Germinal center (tissue), 1 donor: ENCODE measurements at regions not wholly inside any gene's neighbourhood (a gene's known extent, or its start where the extent isn't known, plus 50 kb on each side); places are given as distances from the start of the nearest gene placed in this dataset.

Experiments used
- DNase-seq: peaks from one replicate; pipeline ENCODE4 v3.0.0; 2012; ENCODE audit warnings: mixed read lengths, low spot score

DNA sequence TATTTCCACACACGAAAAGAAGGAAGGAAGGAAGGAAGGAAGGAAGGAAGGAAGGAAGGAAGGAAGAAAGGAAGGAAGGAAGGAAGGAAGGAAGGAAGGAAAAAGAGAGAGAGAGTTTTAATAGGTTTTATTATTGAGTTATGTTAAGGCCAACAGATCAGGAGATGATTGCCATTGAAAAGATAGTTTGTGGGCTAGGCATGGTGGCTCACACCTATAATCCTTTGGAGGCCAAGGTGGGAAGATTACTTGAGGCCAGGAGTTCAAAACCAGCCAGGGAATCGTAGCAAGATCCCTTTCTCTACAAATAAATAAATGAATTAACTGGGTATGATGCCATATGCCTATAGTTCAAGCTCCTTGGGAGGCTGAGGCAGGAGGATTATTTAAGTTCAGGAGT lies 877.2 kb downstream of the TLE4 start:
- DNase-seq = no peak

DNA sequence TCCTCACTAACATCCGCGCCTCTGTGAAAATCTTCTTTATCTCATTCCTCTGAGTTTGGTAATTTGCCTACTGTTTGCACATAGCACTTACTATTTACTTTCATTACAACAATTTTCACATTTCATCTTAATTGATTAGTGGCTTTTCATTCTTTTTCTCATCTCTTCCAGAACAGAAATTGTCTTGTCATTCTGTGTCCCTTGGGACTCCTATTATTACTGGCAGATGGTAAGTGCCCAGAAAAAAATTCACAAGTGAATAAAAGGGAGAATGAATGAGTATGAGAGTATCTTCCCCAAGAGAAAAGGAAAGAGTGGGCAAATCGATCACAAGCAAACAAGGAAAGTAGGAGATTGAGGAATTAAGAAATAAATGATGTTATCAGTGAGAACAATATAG lies 876.1 kb downstream of the TLE4 start:
- DNase-seq = no peak

DNA sequence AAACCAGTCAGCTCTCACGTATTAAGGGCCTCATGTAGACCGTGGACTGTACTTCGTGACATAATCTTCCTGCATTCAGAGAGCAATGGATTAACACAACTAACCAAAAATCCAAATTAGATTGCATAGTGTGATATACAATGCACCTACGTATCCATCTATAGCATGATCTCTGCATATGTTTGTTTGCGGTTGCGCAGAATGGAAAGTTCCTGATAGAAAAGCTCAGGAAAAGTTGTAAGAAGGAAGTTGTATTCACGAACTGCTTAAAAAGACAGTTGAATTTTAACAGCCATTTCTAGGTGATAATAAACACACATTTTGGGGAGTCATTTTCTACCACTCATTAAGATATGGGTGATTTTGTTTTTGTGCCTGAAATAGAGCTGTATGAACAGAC lies 869.0 kb downstream of the TLE4 start:
- no peak for DNase-seq

DNA sequence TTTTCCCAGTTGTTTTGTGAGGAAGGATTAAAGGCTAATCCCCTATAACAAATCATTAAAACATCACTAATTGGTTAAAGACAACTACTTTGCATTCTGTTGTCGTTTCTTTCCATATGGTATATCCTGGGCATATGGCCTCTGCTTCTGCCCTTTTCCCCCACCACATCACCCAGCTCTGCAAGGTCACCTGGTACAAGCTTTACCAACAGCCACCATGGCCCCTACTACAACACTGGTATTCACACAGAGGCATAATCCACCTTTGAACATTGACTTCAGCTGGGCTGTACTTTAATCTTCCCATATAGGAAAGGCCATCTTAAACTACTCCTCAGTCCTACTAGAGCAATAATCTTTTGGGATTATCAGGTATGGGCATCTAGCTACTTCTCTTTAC lies 866.1 kb downstream of the TLE4 start:
- DNase-seq = no peak

DNA sequence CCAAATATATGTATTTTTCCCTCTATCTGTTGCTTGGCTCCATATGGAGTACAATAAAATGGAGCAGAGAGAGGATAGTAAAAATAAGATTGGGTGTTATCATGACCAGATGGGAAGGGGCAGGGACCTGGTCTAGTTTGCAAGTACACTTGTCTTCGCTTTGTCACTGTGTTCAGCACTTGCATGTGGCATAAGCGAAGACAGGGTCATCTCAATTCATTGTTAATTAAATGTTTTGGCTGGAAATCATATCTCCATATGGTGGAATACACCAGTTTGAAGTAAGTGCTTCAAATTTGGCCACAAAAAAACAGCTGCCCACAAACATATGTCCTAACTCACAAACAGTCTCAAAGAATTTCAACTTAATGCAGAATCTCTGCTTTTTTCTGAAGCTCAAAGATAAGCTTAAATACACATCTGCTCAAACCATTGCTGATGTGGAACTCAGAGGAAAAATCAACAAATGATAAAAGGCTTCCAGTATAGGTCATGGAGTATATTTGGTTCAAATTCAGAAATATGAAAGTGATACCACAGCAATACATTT lies 865.4 kb downstream of the TLE4 start:
- DNase-seq = no peak

DNA sequence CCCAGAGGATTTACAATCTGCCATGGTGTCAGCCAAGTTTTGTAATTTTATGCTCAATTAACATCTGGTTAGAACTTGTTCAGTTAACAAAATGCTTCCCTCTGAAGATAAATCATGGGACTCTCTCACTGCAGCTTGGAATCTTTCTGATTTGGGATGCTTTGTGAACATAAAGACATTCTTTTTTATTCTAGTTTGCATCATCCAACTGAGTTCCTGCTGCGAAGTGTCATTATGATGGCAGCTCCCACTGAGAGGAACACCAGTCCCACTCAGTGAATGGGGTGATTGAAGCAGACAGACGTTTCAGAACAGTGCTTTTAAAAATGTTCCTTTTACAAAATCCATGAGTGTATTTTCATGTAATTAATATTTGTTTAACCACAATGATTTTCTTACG lies 863.8 kb downstream of the TLE4 start:
- no peak for DNase-seq

DNA sequence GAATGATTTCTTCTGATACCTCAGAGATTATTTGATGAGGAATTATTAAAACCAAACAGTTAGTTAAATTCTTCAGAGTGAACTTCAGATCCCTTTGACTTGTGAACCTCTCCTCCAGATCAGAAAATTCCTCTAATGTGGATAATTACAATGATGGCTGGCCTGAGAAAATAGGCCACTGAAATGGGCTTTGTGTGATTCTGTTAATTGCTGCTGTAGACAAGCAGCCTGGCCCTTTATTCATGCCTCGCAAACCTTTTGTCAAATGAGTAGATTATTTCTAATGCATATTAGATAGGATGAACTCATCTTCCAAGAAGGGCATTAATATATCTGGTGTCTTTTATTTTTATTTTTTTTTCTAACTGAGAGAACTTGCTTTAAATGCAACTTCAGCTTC lies 855.2 kb downstream of the TLE4 start:
- no peak for DNase-seq

DNA sequence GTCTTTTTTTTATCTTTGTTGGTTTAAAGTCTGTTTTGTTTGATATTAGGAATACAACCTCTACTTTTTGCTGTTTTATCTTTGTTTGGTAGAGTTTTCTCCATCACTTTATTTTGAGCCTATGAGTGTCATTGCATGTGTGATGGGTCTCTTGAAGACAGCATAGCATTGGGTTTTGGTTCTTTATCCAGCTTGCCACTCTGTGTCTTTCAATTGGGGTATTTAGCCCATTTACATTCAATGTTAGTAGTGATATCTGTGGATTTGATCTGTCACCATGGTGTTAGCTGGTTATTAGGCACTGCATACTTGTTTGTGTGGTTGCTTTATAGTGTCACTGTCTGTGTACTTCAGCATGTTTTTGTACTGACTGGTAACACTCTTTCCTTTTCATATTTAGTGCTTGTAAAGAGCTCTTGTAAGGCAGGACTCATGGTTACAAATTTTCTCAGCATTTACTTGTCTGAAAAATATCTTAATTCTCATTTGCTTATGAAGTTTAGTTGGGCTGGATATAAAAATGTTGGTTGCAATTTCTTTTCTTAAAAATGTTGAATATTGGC lies 845.5 kb downstream of the TLE4 start:
- DNase-seq = no peak

DNA sequence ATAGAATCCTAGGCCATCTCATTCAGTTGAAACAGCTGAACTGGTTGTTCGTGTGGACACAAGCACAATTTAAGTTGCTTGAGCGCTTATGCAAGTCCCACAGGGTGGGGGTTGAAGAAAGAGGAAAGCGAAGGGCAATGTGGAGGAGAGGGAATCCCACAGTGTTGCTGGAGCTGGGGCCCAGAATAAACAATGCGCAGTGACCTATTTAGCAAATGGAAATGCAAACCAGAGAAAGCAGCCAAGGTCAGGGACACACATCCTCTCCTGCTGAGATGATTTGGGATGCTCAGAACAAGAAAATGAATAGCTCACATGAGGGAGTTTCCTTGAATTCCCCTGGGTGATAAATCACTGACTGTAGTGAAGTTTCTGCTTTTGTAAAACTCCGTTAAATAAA lies 838.3 kb downstream of the TLE4 start:
- DNase-seq = no peak

DNA sequence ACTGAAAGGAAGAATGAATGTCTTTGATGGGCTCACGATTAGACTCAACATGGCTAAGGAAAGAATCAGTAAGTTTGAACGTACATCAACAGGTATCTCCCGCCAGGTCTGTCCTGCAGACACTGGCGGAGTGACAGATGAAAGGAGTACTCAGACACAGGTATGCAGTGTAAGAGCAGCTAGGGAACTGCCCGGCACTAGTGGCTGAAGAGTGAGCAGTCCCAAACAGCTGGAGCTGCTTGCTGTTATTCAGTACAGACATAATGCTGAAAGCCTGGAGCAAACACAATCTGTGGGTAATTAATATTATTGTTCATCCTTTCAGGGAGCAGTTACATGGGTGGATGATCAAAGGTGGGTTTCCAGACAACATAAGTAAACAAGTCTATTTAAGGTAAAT lies 835.5 kb downstream of the TLE4 start:
- no peak for DNase-seq

DNA sequence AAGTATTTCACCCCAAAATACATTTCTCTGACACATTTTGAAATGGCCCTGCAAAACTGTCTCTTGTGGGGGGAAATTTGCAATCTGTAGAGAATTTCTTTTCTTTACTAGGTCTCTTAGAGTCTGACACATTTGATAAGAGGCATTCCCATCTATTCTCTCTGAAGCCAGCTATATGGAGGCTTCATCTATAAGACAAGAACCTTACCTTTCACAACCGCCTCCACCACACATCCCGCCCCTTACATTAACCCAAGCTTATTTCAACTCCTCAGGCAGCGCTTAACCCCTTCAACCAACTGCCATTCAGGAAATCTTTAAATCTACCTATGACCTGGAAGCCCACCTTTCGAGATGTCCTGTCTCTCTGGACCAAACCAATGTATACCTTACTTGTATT lies 829.5 kb downstream of the TLE4 start:
- no peak for DNase-seq

DNA sequence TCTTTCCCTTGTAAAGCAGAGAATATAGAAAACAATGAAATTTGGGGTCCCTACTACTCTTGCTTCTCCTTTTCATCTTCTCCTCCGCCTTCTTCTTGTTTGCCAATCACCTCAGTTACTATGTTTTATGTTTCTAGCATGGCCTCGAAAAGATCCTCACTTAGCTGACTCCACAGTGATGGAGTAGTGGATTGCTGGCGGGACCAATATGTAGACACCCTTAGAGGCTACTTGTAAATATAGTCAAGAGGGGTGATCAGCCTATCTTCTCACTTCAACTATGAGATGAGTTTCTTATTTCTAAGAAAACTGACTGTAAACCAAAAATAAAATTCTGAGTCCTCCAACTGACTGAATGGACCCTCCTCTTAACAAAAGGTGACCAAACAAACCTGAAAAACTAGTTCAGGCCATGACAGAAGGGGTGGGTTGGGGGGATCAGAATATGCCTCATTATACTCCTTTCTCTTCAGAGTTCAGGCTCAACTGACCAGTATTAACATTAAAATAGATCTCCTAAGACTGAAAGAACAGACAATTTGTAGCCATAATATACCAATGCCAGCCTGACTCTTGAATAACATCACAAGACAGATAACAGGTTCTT lies 829.0 kb downstream of the TLE4 start:
- DNase-seq = no peak

DNA sequence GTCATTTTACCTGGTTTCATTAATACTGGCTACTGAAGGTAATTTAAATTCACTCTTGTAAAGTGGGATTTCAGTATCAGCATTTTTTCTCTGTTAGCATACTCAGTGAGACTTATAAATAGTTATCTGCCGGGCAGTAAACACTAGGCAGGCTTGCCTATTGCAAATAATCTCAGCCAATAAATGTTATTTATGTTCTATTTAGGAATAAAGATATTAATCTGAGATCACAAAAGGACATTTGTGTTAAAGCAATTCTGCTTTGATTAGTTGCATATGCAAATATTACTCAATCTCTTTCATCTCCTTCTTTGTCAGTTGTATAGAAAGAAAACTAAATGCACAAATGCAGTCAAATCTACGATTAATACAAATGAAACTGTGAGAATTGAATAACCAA lies 827.8 kb downstream of the TLE4 start:
- DNase-seq = no peak

DNA sequence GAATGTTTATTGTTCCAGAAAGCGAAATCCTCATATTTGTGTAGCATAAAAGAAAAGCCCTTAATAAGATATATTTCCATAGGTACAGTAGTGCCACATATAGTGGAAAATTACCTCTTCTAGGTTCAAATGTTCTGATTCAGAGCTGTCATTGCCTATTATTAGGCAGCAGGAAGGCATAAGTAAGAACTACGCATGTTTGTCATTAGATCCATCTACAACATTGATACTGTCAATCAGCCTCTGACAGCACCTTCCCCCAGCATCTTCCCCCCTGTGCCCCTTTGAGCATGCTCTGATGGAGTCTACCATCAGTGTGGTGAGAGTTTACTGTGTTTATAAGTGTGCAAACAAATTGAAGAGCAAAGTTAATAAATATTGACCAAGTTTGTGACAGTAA lies 816.1 kb downstream of the TLE4 start:
- no peak for DNase-seq

DNA sequence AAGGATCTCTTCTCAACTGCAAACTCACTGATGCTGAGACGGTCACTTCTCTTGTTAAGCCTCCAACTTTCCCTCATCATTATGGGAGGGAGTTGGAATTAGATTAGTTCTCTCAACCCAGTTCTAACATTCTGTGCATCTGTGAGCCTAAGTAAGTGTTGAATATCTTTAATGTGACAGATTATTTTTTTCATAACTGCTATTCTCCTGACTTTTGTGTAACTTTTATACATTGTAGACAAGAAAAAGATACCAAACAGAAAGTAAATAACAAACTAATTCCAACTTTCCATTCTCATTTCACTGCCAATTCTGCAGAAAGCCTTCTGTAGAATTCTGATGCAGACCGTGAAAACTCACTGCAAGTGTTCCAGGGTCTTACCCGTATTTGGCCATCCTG lies 813.5 kb downstream of the TLE4 start:
- no peak for DNase-seq

DNA sequence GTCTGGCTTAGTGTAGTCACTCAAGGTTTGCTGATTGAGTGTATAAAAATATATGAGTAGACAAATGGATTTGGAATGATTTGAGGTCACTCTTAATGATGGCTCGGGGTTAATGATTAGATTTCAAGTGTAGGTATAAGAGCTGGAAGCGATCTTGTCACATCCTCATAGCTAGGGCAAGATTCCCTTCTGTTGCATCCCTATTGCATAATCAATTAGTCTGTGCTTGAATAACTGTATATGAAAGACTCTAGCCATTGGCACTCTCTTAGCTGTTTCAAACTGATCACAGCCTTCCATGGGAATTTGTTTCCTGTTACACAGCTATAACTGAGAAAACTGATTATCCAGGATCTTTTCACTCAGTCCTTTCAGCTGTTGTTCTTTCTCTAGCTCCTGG lies 811.6 kb downstream of the TLE4 start:
- DNase-seq = no peak

DNA sequence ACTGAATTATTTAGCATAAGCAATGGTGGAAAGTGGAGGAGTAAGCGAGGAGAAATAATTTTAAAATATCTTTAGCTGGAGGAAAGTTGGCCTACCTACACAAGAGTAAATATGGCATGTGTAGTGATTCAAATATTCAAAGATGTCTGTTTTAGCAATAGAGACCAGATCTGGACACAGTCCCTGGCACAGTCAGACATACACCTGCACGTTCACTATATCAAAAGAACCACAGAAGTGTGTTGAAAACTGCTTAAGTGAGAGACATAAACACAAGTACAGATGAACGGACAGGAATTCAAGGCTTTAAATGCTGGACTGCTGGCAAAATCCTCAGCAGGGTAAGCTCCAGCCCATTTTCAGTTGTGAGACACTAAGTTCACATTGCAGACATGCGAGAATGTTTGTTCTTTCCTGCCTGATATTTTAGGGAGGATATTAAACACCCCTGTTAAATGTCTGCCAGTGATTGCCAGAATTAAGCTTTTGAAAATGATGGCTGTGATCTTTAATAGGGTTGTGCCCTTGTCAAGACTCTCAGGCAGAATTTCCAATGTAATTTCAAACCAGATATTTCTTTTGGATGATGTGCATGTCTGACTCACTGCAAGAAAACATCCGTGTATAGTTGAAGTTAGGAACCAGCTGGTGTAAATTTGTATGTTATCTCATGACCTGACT lies 810.6 kb downstream of the TLE4 start:
- no peak for DNase-seq

DNA sequence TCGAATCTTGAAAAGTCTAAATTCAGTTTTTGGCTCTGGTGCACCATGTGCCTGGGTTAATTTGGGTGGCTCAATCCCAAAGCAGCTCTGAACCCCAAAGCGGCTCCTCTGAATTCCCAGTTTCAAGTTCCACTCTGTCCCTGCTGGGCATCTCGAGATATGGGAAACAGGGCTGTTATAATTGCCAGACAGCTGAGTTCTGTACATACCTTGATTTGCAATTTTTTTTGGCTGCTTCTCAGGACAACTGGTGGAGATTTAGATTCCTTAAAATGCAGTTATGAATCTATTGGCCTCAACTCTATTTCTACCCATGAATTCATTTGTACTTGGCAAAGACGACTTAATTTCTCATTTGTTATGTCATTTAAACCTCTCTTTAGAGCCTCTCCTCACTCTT lies 808.5 kb downstream of the TLE4 start:
- no peak for DNase-seq

DNA sequence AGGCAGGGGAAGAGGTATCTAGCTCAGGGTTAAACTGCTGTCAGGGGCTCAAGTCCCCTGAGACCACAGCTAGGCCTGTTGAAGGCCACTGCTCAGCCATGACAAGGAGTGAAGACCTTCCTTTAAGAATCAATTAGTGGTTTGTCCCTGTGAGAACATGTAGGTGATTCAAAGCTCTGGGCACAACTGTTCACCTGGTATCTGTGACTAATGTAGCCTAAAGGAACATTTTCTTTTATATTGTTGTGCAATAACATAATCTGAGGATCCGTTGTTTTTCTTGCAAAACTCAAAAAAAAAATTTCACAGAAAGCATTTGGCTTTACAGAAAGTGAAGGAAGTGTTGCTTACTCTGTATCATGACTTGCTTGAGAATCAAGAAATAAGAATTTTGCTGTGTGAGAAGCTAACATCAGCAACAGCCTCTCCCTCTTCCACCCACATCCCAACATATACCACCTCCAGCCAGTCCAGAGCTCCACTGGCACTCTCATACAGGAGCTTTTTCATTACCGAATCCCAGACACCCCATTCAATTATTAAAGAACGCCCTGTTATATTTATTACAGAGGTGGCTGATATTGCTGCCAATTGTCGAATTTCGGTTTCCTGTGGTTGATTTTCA lies 807.0 kb downstream of the TLE4 start:
- no peak for DNase-seq

DNA sequence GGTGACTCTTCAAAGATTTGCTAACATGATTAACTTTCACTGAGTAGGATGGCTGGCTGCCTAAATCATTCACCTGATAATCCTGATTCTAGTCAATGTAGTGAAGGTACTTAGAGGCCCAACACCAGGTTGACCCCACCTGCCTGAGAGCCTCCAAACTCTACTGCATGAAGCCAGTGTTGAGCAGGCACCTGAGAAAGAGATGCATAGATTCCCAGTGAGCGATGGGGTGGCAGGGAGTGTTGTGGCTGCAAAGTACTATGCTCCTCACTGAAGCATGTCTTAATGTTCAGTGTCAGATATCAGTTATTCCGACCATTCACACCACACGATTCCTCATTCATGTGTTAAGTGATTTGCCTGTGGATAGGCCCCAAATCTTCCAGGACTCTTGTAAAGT lies 804.4 kb downstream of the TLE4 start:
- no peak for DNase-seq

DNA sequence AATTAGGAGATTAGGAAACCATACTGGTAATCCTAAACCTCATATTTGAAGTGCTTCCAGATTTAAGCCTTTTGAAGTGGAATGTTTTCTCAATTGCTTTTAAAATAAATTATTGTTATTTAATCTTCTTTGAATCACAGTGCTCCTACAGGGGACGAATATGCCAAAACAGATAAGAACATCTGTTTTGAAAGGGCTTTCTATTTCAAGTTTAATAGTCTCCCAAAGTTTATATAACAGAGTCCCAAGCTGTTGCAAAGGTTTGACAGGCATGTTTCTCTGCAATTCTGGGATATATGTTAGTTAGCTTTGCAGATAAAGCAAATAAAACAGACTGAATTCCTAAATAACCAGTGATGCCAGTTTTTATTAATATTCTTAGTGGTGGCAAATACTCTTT lies 803.7 kb downstream of the TLE4 start:
- no peak for DNase-seq

DNA sequence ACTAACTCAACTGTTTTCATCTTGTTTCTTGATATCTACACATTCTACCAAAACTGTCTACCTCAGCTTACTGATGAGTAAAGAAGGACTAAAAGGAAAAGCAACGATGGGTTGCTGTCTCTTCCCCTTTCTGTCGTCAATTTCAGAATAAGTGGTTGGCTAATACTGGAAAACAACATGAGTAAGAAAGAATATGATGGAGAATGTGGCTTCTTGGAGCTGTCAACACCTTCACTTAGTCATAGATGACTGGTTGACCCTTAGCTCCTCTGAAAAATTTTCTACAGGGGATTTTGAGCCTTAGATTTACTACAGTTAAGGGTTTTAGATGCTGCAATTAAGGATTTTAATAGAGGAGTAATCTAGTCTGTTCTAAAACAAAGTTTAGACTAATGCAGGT lies 797.9 kb downstream of the TLE4 start:
- no peak for DNase-seq

DNA sequence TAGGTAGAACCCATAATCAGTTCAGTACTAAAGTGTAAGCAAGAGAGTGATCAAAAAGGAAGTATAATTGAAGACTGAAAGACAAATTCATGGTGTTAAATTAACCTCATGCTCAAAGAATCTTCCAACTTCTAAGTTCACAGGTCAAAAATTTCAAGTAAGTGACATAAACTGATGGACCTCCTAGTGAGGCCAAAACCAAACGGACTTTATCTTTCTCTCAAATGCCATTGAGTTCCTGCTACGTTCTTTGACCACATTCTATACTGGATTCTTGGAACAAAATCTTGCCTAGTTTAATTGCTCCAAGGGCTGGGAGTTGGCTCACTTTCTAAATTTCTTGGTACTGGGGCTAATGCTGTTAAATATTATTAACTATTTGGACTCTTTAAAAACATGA lies 794.9 kb downstream of the TLE4 start:
- no peak for DNase-seq
